Stimulated activated memory B cell treated with anti-CD40 and anti-IgM and Interleukin-4, amounts not matched to agents 10 μg/mL and 1 μg/mL and 100 μg/mL, for 72 hours (primary cell): ENCODE measurements at regions not wholly inside any gene's neighbourhood (a gene's known extent, or its start where the extent isn't known, plus 50 kb on each side); places are given as distances from the start of the nearest gene placed in this dataset.

Source experiments
- ATAC-seq: fragments of 150-1000 bp; cut with Tn5 transposase; 2 replicates; pipeline ENCODE4 v1.10.0; 2021
- H3K27ac Mint-ChIP-seq: one replicate; pipeline ENCODE4 v1.8.0; 2022; ENCODE audit warnings: mild to moderate bottlenecking, mixed read lengths
- H3K27me3 Mint-ChIP-seq: one replicate; pipeline ENCODE4 v1.8.0; 2022; ENCODE audit warnings: mixed read lengths
- H3K36me3 Mint-ChIP-seq: one replicate; pipeline ENCODE4 v1.8.0; 2022; ENCODE audit warnings: mixed read lengths
- H3K4me1 Mint-ChIP-seq: one replicate; pipeline ENCODE4 v1.8.0; 2022; ENCODE audit warnings: mixed read lengths
- H3K4me3 Mint-ChIP-seq: one replicate; pipeline ENCODE4 v1.8.0; 2022; ENCODE audit warnings: mild to moderate bottlenecking, moderate library complexity, mixed read lengths
- H3K9me3 Mint-ChIP-seq: one replicate; pipeline ENCODE4 v1.8.0; 2022; ENCODE audit warnings: mixed read lengths

DNA sequence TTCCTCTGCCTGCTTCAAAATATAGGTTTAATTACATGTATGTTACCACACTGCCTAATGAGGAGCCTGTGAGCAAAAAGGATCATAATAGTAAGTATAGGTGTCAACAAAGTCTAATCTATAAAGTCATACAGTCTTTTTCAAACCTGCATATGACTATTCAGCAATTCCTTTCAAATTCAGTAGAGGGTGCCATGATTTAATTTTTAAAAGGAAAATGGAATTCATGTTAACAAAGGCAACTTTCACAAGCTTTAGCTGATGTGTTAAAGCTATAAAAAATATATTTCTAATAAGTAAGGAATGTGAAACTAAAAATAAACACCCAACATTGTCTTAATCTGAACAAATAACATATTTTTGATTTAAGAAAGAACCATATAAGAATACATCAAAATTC lies 52.1 kb downstream of the MPP7 start:
- no peaks in the 10 kb centered on the region for H3K4me1 Mint-ChIP-seq
- H3K9me3 Mint-ChIP-seq = peaks cover 1% of the 10 kb centered on the region
- H3K4me3 Mint-ChIP-seq = no peak overlapping the region
- H3K36me3 Mint-ChIP-seq = peaks cover 2% of the 10 kb centered on the region
- H3K27ac Mint-ChIP-seq = no peak overlapping the region
- no peak for ATAC-seq
- H3K27me3 Mint-ChIP-seq = no peaks in the 10 kb centered on the region

DNA sequence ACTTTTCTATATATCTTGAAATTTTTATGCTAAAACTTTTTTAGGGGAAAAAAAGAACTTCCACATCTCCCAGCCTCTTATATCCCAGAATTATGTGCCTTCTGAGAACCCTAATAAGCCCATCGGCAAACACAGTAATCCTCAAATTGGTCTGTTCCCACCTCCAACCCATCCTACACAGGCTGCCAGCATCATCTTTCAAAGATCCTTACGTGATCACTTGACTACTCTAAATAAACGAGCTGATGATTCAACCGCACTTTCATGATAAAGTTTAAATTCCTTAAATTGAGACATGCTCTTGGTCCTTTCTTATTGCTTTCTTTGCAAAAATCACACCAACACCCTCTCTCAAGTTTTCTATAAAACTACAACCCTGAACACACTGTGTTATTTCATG lies 52.5 kb downstream of the MPP7 start:
- H3K4me3 Mint-ChIP-seq = no peak overlapping the region
- no peaks in the 10 kb centered on the region for H3K4me1 Mint-ChIP-seq
- no peak for ATAC-seq
- no peak overlapping the region for H3K27ac Mint-ChIP-seq
- peaks cover 4% of the 10 kb centered on the region for H3K9me3 Mint-ChIP-seq
- H3K27me3 Mint-ChIP-seq = no peaks in the 10 kb centered on the region
- H3K36me3 Mint-ChIP-seq = peaks cover 7% of the 10 kb centered on the region

DNA sequence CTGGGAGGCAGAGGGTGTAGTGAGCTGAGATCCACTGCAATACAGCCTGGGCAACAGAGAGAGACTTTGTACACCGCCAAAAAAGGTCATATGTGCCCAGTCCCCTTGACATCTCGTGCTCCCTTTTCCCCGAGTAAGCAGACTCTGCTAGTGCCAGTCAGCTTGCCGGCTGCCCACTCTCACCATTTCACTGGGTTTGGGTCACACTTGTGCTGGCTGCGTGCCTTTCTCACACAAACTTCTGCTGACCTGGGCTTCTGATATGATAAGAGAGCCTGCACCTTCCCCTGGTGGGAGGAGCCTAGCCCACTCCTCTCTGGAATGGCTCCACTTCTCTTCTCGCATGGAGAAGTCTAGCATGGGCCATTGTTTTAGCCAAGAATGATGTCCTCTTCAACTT lies 53.4 kb downstream of the MPP7 start:
- Mint-ChIP-seq H3K27me3 (no peaks in the 10 kb centered on the region), H3K4me1 (no peaks in the 10 kb centered on the region), H3K9me3 (peaks cover 8% of the 10 kb centered on the region), H3K36me3 (peaks cover 11% of the 10 kb centered on the region), H3K27ac (no peak overlapping the region), H3K4me3 (no peak overlapping the region)
- ATAC-seq = no peak

DNA sequence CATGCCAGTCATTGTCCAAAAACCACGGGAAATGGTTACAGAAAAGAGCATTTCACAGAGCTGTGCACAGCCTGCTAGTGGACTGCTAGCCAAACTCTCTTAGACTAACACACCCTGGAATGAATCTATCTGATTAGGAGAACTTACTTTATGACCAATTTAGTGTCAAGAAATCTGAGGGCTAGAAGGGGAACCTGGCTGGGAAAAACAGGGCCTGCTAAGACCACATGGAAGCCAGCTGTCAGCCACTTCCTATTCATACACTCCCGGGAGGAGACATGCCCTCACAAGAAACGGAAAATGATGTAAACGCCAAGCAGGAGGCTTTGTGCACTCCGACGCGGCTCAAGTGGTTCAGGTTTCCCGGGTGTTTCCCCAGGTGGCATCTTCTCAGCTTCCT lies 54.8 kb downstream of the MPP7 start:
- Mint-ChIP-seq H3K4me1 (no peaks in the 10 kb centered on the region), H3K36me3 (peaks cover 11% of the 10 kb centered on the region), H3K4me3 (no peak overlapping the region), H3K9me3 (peaks cover 8% of the 10 kb centered on the region), H3K27me3 (no peaks in the 10 kb centered on the region), H3K27ac (no peak overlapping the region)
- ATAC-seq = no peak

DNA sequence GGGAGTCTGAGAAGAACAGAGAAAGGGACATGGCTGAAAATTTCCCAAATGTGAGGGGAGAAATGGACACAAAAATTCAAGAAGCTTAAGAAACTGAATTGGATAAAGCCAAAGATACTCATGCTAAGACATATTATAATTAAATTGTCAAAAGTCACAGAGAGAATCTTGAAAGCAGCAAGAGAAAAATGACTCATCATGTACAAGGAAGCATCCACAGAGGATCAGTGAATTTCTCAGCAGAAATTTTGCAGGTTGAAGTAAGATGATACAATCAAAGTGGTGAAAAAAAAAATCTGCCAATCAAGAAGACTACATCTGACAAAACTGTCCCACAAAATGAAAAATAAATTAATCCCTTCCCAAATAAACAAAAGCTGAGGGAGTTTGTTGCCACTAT lies 56.8 kb downstream of the MPP7 start:
- Mint-ChIP-seq H3K4me3 (no peak overlapping the region), H3K27me3 (no peaks in the 10 kb centered on the region), H3K36me3 (peaks cover 11% of the 10 kb centered on the region), H3K9me3 (peaks cover 8% of the 10 kb centered on the region), H3K4me1 (no peaks in the 10 kb centered on the region), H3K27ac (no peak overlapping the region)
- no peak for ATAC-seq

DNA sequence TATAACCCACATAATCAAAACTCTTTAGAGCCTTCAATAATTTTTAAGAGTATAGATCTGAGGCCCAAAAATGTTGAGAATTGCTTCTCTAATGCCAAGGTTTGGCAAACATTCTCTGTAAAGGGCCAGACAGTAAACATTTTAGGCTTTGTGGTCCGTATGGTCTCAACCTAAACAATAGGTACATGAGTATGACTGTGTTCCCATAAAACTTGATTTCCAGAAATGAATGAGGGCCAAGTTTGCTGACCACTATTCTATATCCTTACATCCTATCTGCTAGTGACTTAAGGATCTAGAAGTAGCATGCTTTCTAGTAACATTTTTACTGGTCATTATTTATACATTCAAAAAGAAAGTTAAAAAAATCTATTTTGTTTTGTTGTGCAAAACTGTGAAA lies 58.9 kb downstream of the MPP7 start:
- H3K4me1 Mint-ChIP-seq = no peaks in the 10 kb centered on the region
- peaks cover 11% of the 10 kb centered on the region for H3K36me3 Mint-ChIP-seq
- H3K4me3 Mint-ChIP-seq = no peak overlapping the region
- H3K27ac Mint-ChIP-seq = no peak overlapping the region
- peaks cover 8% of the 10 kb centered on the region for H3K9me3 Mint-ChIP-seq
- no peak for ATAC-seq
- H3K27me3 Mint-ChIP-seq = no peaks in the 10 kb centered on the region

DNA sequence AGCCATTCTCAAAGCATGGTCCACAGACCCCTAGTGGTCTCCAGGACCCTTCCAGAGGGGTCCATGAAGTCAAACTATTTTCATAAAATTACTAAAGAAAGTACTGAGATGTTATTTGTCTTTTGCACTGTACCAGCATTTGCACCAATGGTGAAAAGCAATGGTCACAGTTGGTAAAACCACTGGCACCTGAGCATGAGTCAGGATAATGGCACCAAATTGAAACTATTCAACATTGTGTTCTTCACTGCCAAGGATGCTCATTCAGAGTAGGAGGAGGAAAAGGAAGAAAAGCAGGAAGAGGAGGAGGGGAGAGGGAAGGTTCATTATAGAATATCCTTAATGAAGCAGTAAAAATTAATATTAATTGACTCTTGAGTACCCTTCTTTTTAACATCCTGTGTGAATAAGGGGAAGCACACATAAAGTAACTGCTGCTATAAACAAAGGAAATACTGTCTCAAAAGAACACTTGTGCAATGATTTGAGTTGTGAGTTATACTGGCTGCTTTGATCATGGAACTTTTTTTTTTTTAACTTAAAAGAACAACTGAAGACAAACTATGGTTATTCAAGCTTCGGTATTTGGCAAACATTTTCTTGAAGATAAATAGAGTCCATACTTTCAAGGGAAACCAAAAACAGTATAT lies 60.2 kb downstream of the MPP7 start:
- ATAC-seq = no peak
- Mint-ChIP-seq H3K9me3 (peaks cover 8% of the 10 kb centered on the region), H3K27ac (no peak overlapping the region), H3K4me1 (no peaks in the 10 kb centered on the region), H3K36me3 (peaks cover 11% of the 10 kb centered on the region), H3K4me3 (no peak overlapping the region), H3K27me3 (no peaks in the 10 kb centered on the region)

DNA sequence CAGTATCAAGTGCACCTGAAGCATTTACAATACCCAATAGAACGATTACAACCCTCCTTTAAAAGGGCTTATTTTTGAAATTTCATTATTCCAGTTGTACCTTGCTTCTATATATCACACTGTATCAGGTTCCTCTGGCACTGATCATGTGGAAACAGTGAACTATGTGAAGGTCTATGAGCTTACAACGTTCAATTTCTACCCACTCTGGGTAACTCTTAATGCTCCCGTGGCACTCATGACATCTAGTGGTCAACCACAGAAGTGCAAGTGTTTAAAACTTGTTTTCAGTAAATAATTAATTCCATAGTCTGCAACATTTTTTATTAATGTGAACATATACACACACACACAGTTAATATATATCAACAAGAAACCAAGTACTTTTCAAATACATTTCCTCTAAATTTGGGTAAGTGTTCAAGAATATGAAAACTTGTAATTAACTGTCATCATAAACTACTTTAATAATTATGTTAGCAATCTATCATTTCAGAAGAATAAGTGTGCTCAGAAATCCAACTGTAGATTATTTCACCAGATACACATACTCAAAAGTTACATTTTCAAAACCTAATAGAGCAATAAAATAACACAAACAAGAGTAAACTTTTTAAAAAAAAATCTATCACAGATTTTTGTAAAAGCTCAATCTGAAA lies 61.0 kb downstream of the MPP7 start:
- Mint-ChIP-seq H3K9me3 (peaks cover 8% of the 10 kb centered on the region), H3K27ac (no peak overlapping the region), H3K27me3 (no peaks in the 10 kb centered on the region), H3K4me1 (no peaks in the 10 kb centered on the region), H3K4me3 (no peak overlapping the region), H3K36me3 (peaks cover 11% of the 10 kb centered on the region)
- ATAC-seq = peak; percentile 70

DNA sequence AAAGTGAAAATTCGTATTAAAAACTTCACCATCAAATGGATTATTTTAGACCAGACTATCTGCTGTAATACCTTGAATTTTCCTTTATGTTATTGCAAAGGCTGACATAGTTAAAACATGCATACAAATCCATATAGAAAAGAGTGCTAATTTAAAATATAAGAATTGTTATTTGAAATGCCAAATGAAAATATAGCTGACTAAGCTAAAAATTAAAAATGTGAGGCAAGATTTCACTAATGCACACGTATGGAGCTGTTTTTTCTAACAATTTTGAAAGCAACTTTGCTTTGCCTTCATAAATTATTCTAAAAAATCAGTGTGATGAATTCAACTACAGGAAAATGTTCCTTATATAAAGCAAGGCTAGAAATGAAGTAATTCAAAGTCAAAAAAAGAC lies 62.5 kb downstream of the MPP7 start:
- no peaks in the 10 kb centered on the region for H3K4me1 Mint-ChIP-seq
- no peaks in the 10 kb centered on the region for H3K27me3 Mint-ChIP-seq
- ATAC-seq = no peak
- peaks cover 10% of the 10 kb centered on the region for H3K36me3 Mint-ChIP-seq
- H3K4me3 Mint-ChIP-seq = no peak overlapping the region
- no peak overlapping the region for H3K27ac Mint-ChIP-seq
- H3K9me3 Mint-ChIP-seq = peaks cover 4% of the 10 kb centered on the region

DNA sequence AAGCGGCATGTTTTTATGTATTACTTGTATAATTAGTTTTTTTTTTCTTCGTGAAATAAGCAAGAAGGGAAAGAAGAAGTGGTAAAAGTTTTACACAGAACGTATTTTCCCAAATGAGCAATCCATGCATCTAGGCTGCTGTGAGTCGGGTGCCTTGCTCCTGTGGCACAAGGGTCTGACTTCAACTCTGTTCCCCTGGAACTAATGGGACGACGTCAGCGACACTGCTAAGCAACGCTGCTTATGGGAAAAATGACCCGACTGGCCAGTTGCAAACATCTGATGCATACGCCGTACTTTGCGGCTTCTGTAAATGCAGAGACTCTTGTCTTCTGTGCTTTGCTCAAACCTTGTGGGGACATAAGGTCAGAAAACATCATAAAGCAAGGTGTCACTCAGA lies 66.3 kb downstream of the MPP7 start:
- Mint-ChIP-seq H3K4me1 (peaks cover 6% of the 10 kb centered on the region), H3K27me3 (no peaks in the 10 kb centered on the region), H3K9me3 (no peaks in the 10 kb centered on the region), H3K4me3 (no peak overlapping the region), H3K27ac (no peak overlapping the region), H3K36me3 (peaks cover 16% of the 10 kb centered on the region)
- no peak for ATAC-seq

DNA sequence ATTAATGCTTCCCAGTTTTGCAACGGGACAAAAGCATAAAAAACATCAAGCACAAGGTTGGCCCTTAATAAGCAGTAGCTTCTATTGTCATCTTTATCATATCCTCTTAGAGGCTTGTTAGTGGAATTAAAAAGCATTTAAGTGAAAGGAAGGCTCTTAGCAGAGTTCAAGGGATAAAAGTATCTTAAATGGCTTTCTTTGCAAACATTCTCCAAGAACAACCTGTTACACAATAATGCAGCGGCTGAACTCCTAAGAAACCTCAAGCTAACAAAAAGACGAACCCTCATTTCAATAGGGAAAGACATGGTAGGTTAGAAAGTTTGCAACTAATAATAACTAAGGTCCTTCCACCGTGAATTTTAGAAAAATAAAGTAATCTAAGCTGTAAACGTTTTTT lies 82.1 kb downstream of the MPP7 start:
- ATAC-seq = no peak
- Mint-ChIP-seq H3K27me3 (no peaks in the 10 kb centered on the region), H3K27ac (no peak overlapping the region), H3K4me3 (no peak overlapping the region), H3K9me3 (no peaks in the 10 kb centered on the region), H3K36me3 (peaks cover 13% of the 10 kb centered on the region), H3K4me1 (peaks cover 7% of the 10 kb centered on the region)

DNA sequence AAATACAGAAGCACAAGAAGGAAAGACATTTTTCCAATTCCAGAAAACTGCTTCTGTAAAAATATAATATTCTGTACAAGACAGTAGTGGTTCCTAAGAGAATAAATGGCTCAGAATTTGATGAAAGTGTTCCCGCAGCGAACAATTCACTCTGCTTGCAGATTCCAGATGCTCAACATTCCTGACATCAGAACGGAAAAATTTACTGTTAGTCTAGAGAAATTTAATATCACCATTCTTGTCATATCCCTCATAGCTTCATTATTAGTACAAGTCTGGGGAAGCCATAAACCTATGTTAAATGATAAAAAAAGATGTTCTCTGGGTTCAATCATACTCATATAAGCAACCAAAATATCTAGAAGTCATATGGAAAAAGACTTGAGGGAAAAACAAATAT lies 83.6 kb downstream of the MPP7 start:
- Mint-ChIP-seq H3K4me3 (no peak overlapping the region), H3K27ac (no peak overlapping the region), H3K36me3 (peaks cover 6% of the 10 kb centered on the region), H3K27me3 (no peaks in the 10 kb centered on the region), H3K4me1 (peaks cover 7% of the 10 kb centered on the region), H3K9me3 (no peaks in the 10 kb centered on the region)
- ATAC-seq = no peak

DNA sequence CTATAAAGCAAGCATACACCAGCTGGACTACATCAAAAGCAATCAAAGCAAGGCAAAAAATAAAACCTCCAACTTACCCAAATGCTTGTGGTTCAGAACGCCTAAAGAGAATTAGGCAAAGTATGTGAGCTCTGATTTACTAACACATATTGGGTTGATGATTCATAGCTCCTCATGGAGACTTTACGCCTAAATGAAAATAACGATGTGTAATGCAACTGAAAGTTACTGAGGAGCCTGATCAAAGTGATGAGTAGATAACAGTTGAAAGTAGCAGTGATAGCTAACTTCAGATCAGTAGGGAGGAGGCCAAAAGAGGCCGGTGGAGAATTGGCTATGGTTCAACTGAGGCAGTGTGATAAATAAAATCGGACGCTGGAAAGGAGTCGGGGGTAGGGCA lies 85.0 kb downstream of the MPP7 start:
- Mint-ChIP-seq H3K36me3 (peaks cover 12% of the 10 kb centered on the region), H3K27me3 (no peaks in the 10 kb centered on the region), H3K4me3 (no peak overlapping the region), H3K27ac (no peak overlapping the region), H3K9me3 (no peaks in the 10 kb centered on the region), H3K4me1 (peaks cover 7% of the 10 kb centered on the region)
- ATAC-seq = no peak

DNA sequence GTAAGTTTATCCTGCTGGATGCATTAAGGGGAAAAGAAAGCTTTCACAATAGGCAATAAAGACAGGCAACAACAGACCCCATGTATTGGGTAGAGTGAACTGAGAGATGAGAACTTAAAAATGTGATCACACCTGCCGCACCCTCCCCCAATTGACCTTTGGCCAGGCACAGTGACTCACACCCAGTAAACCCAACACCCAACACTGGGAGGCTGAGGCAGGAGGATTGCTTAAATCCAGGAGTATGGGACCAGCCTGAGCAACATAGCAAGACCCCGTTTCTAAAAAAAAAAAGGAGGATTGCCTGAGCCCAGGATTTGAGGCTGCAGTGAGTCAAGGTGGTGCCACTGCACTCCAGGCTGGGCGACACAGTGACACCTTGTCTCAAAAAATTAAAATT lies 86.9 kb downstream of the MPP7 start:
- no peak overlapping the region for H3K4me3 Mint-ChIP-seq
- no peak for ATAC-seq
- peaks cover 26% of the 10 kb centered on the region for H3K36me3 Mint-ChIP-seq
- H3K27ac Mint-ChIP-seq = no peak overlapping the region
- H3K27me3 Mint-ChIP-seq = no peaks in the 10 kb centered on the region
- H3K9me3 Mint-ChIP-seq = no peaks in the 10 kb centered on the region
- peaks cover 7% of the 10 kb centered on the region for H3K4me1 Mint-ChIP-seq

DNA sequence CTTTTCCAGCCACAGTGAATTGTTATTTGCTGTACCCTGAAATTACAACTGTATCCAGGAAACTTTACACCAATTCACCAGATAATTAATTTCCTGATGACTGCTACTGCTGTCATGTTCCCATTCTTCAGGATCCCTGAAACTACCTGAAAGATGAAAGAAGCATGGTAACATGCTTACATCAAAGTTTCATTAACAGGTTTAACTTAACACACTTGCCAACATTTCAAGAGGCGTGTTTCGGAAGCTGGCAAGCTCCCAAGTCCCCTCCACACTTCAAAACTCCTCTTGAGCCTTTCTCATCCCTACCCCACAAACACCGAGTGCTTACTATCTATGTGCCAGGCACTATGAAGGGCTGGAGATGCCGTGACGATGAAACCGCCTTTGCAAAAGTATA lies 88.6 kb downstream of the MPP7 start:
- Mint-ChIP-seq H3K4me1 (peaks cover 7% of the 10 kb centered on the region), H3K27me3 (no peaks in the 10 kb centered on the region), H3K27ac (no peak overlapping the region), H3K36me3 (peaks cover 27% of the 10 kb centered on the region), H3K4me3 (no peak overlapping the region), H3K9me3 (no peaks in the 10 kb centered on the region)
- ATAC-seq = no peak

DNA sequence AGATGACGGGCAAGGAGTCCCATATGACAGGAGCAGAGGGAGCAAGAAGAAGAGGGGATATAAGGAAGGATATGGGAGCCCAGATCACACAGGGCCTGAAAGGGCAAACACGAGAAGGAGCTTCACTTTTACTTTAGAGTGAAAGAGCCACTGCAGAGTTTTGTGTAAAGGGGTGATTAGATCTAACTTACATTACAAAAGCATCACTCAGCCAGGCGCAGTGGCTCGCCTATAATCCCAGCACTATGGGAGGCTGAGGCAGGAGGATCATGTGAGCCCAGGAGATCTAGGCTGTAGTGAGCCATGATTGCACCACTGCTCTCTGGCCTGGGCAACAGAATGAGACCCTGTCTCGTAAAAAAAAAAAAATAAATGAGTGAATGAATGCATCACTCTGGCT lies 91.1 kb downstream of the MPP7 start:
- H3K27me3 Mint-ChIP-seq = no peaks in the 10 kb centered on the region
- no peak overlapping the region for H3K27ac Mint-ChIP-seq
- no peaks in the 10 kb centered on the region for H3K9me3 Mint-ChIP-seq
- no peak for ATAC-seq
- no peak overlapping the region for H3K4me3 Mint-ChIP-seq
- peaks cover 30% of the 10 kb centered on the region for H3K36me3 Mint-ChIP-seq
- H3K4me1 Mint-ChIP-seq = no peaks in the 10 kb centered on the region
